Glutamatergic neuron (in vitro differentiated cells): ENCODE measurements at regions not wholly inside any gene's neighbourhood (a gene's known extent, or its start where the extent isn't known, plus 50 kb on each side); places are given as distances from the start of the nearest gene placed in this dataset.
A peak's percentile ranks its signal among the peaks of the same experiment; 100 is the strongest.

Experiments used
- DNase-seq: peaks from one replicate; pipeline ENCODE4 v3.0.0; 2022
- H3K27ac Mint-ChIP-seq: one replicate; pipeline ENCODE4 v1.8.0; 2020; ENCODE audit warnings: mild to moderate bottlenecking, mixed read lengths, inconsistent platforms; ENCODE audit not compliant: unreplicated experiment
- H3K27me3 Mint-ChIP-seq: one replicate; pipeline ENCODE4 v1.8.0; 2020; ENCODE audit warnings: mild to moderate bottlenecking, moderate library complexity, mixed read lengths, inconsistent platforms; ENCODE audit not compliant: unreplicated experiment
- H3K36me3 Mint-ChIP-seq: one replicate; pipeline ENCODE4 v1.8.0; 2020; ENCODE audit warnings: mild to moderate bottlenecking, mixed read lengths, inconsistent platforms; ENCODE audit not compliant: unreplicated experiment
- H3K4me1 Mint-ChIP-seq: one replicate; pipeline ENCODE4 v1.8.0; 2020; ENCODE audit warnings: mild to moderate bottlenecking, low read depth, mixed read lengths, inconsistent platforms; ENCODE audit not compliant: unreplicated experiment
- H3K4me3 Mint-ChIP-seq: one replicate; pipeline ENCODE4 v1.8.0; 2020; ENCODE audit warnings: mild to moderate bottlenecking, mixed read lengths, inconsistent platforms; ENCODE audit not compliant: unreplicated experiment
- H3K9me3 Mint-ChIP-seq: one replicate; pipeline ENCODE4 v1.8.0; 2020; ENCODE audit warnings: mild to moderate bottlenecking, moderate library complexity, mixed read lengths, inconsistent platforms; ENCODE audit not compliant: unreplicated experiment
- CTCF ChIP-seq: fragments of 200-600 bp; sonication (generic); IDR thresholded peaks from one replicate; pipeline ENCODE4 v1.5.0; 2021; ENCODE audit not compliant: partially characterized antibody, unreplicated experiment

GRCh38 chr4:187919966-187920365 lies 75.6 kb upstream of the ZFP42 start:
- TF ChIP-seq CTCF: no peak
- Mint-ChIP-seq H3K27me3 (peaks cover 2% of the 10 kb centered on the region), H3K4me3 (no peak overlapping the region), H3K27ac (no peak overlapping the region), H3K9me3 (no peaks in the 10 kb centered on the region), H3K36me3 (no peaks in the 10 kb centered on the region), H3K4me1 (peaks cover 7% of the 10 kb centered on the region)
- DNase-seq: no peak

- no peak overlapping the region for H3K27ac Mint-ChIP-seq
- H3K4me1 Mint-ChIP-seq: peaks cover 5% of the 10 kb centered on the region
- DNase-seq: no peak
- no peaks in the 10 kb centered on the region for H3K36me3 Mint-ChIP-seq
- H3K4me3 Mint-ChIP-seq: no peak overlapping the region
- no peaks in the 10 kb centered on the region for H3K27me3 Mint-ChIP-seq
- no peak for TF ChIP-seq CTCF
- peaks cover 2% of the 10 kb centered on the region for H3K9me3 Mint-ChIP-seq
Measured at GRCh38 chr4:187921946-187922623, 73.5 kb upstream of the ZFP42 start.

GRCh38 chr4:187929024-187929423 lies 66.5 kb upstream of the ZFP42 start:
- H3K4me3 Mint-ChIP-seq: no peak overlapping the region
- TF ChIP-seq CTCF: peak; percentile 47
- H3K4me1 Mint-ChIP-seq: peaks cover 4% of the 10 kb centered on the region
- H3K9me3 Mint-ChIP-seq: peaks cover 2% of the 10 kb centered on the region
- DNase-seq: peak; percentile 50
- H3K27ac Mint-ChIP-seq: peak overlapping the region; percentile 59
- peaks cover 2% of the 10 kb centered on the region for H3K27me3 Mint-ChIP-seq
- H3K36me3 Mint-ChIP-seq: no peaks in the 10 kb centered on the region

GRCh38 chr4:187934766-187935165 lies 60.8 kb upstream of the ZFP42 start:
- no peak for TF ChIP-seq CTCF
- no peaks in the 10 kb centered on the region for H3K4me1 Mint-ChIP-seq
- H3K9me3 Mint-ChIP-seq: no peaks in the 10 kb centered on the region
- H3K36me3 Mint-ChIP-seq: no peaks in the 10 kb centered on the region
- no peak overlapping the region for H3K4me3 Mint-ChIP-seq
- no peak for DNase-seq
- no peak overlapping the region for H3K27ac Mint-ChIP-seq
- peaks cover 2% of the 10 kb centered on the region for H3K27me3 Mint-ChIP-seq

GRCh38 chr4:187937557-187937956 lies 58.0 kb upstream of the ZFP42 start:
- peaks cover 2% of the 10 kb centered on the region for H3K9me3 Mint-ChIP-seq
- H3K4me1 Mint-ChIP-seq: no peaks in the 10 kb centered on the region
- no peak overlapping the region for H3K27ac Mint-ChIP-seq
- DNase-seq: no peak
- no peaks in the 10 kb centered on the region for H3K36me3 Mint-ChIP-seq
- H3K4me3 Mint-ChIP-seq: no peak overlapping the region
- no peak for TF ChIP-seq CTCF
- peaks cover 1% of the 10 kb centered on the region for H3K27me3 Mint-ChIP-seq
